H1 (cell line): ENCODE measurements at regions not wholly inside any gene's neighbourhood (a gene's known extent, or its start where the extent isn't known, plus 50 kb on each side); places are given as distances from the start of the nearest gene placed in this dataset.

ENCODE experiments used
- NRF1 ChIP-seq: IDR thresholded peaks from 2 replicates; pipeline ENCODE4 v1.6.1; 2011; ENCODE audit warnings: mild to moderate bottlenecking, low read depth, low read length, improper control_type of control experiment
- TF ChIP-seq, protein P1 (sequence below): fragments of 300-600 bp; sonication (generic); IDR thresholded peaks from 2 replicates; pipeline ENCODE4 v1.7.1; 2012; ENCODE audit warnings: low read length, moderate library complexity, mild to moderate bottlenecking, inconsistent platforms; ENCODE audit not compliant: insufficient replicate concordance

DNA sequence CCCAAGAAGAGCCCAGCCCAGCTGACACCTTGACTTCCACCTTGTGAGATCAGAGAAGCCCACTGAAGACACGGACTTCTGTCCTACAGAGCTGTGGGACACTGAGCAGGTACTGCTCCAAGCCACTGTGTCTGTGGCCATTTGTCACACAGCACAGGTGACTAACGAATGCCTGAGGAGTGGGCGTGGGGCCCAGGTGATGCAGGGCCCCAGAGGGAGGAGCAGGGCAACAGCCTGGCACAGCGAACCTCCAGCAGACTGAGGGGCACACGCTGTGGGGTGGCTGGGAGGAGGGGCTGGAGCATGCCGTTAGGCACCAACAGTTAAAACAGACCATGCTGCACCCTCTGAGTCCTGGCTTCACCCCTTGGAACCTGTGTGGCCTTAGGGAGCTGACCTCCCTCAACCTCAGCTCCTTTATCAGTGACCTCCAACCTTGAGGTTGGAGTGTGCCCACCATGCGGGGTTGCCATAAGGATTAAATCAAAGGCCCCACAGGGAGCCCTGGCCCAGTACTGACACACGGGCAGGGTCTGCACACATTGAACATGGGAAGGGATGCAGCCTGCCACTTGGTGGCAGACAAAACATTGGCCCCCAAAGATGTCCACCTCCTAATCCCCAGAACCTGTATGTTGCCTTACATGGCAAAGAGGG lies 119.9 kb upstream of the CST7 start (continued):
- TF ChIP-seq, protein P1, sequence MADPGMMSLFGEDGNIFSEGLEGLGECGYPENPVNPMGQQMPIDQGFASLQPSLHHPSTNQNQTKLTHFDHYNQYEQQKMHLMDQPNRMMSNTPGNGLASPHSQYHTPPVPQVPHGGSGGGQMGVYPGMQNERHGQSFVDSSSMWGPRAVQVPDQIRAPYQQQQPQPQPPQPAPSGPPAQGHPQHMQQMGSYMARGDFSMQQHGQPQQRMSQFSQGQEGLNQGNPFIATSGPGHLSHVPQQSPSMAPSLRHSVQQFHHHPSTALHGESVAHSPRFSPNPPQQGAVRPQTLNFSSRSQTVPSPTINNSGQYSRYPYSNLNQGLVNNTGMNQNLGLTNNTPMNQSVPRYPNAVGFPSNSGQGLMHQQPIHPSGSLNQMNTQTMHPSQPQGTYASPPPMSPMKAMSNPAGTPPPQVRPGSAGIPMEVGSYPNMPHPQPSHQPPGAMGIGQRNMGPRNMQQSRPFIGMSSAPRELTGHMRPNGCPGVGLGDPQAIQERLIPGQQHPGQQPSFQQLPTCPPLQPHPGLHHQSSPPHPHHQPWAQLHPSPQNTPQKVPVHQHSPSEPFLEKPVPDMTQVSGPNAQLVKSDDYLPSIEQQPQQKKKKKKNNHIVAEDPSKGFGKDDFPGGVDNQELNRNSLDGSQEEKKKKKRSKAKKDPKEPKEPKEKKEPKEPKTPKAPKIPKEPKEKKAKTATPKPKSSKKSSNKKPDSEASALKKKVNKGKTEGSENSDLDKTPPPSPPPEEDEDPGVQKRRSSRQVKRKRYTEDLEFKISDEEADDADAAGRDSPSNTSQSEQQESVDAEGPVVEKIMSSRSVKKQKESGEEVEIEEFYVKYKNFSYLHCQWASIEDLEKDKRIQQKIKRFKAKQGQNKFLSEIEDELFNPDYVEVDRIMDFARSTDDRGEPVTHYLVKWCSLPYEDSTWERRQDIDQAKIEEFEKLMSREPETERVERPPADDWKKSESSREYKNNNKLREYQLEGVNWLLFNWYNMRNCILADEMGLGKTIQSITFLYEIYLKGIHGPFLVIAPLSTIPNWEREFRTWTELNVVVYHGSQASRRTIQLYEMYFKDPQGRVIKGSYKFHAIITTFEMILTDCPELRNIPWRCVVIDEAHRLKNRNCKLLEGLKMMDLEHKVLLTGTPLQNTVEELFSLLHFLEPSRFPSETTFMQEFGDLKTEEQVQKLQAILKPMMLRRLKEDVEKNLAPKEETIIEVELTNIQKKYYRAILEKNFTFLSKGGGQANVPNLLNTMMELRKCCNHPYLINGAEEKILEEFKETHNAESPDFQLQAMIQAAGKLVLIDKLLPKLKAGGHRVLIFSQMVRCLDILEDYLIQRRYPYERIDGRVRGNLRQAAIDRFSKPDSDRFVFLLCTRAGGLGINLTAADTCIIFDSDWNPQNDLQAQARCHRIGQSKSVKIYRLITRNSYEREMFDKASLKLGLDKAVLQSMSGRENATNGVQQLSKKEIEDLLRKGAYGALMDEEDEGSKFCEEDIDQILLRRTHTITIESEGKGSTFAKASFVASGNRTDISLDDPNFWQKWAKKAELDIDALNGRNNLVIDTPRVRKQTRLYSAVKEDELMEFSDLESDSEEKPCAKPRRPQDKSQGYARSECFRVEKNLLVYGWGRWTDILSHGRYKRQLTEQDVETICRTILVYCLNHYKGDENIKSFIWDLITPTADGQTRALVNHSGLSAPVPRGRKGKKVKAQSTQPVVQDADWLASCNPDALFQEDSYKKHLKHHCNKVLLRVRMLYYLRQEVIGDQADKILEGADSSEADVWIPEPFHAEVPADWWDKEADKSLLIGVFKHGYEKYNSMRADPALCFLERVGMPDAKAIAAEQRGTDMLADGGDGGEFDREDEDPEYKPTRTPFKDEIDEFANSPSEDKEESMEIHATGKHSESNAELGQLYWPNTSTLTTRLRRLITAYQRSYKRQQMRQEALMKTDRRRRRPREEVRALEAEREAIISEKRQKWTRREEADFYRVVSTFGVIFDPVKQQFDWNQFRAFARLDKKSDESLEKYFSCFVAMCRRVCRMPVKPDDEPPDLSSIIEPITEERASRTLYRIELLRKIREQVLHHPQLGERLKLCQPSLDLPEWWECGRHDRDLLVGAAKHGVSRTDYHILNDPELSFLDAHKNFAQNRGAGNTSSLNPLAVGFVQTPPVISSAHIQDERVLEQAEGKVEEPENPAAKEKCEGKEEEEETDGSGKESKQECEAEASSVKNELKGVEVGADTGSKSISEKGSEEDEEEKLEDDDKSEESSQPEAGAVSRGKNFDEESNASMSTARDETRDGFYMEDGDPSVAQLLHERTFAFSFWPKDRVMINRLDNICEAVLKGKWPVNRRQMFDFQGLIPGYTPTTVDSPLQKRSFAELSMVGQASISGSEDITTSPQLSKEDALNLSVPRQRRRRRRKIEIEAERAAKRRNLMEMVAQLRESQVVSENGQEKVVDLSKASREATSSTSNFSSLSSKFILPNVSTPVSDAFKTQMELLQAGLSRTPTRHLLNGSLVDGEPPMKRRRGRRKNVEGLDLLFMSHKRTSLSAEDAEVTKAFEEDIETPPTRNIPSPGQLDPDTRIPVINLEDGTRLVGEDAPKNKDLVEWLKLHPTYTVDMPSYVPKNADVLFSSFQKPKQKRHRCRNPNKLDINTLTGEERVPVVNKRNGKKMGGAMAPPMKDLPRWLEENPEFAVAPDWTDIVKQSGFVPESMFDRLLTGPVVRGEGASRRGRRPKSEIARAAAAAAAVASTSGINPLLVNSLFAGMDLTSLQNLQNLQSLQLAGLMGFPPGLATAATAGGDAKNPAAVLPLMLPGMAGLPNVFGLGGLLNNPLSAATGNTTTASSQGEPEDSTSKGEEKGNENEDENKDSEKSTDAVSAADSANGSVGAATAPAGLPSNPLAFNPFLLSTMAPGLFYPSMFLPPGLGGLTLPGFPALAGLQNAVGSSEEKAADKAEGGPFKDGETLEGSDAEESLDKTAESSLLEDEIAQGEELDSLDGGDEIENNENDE: no peak
- TF ChIP-seq NRF1: no peak
